ENCODE measurements at regions not wholly inside any gene's neighbourhood (a gene's known extent, or its start where the extent isn't known, plus 50 kb on each side); places are given as distances from the start of the nearest gene placed in this dataset.

- no peak for TF ChIP-seq SP2 (IDR thresholded peaks at IDR 0.05; ENCODE audit: low read length)
- TF ChIP-seq SIN3A (conservative IDR thresholded peaks at IDR 0.05 in 1 of 2, IDR thresholded peaks at IDR 0.05 in 1 of 2; ENCODE audit: low read depth in 1 of 2, low read length in 2 of 2): no peak
- TF ChIP-seq FOSL1 (IDR thresholded peaks at IDR 0.05; ENCODE audit: insufficient read depth, low read depth, low read length): no peak
- TF ChIP-seq POU5F1 (IDR thresholded peaks at IDR 0.05; ENCODE audit: low read depth, low read length): no peak
- no peak for TF ChIP-seq ZNF274 (IDR thresholded peaks at IDR 0.05; ENCODE audit: borderline replicate concordance, extremely low read depth, low read length)
These were observed 416.8 kb upstream of the MYT1L start (continued) for GRCh38 chr2:2747797-2748301.

All from H1 (cell line).